CD14-positive monocyte (primary cell): ENCODE measurements at regions not wholly inside any gene's neighbourhood (a gene's known extent, or its start where the extent isn't known, plus 50 kb on each side); places are given as distances from the start of the nearest gene placed in this dataset.

ENCODE experiments used
- DNase-seq, 3 donors: peaks; one replicate each; pipeline ENCODE4 v3.0.0-alpha.2; 2011 to 2022
- H2AFZ ChIP-seq: 2 replicates; pipeline ENCODE4 v1.6.0; 2012; ENCODE audit warnings: mild to moderate bottlenecking, low read depth, low read length, inconsistent platforms; ENCODE audit not compliant: insufficient read depth, poor library complexity, severe bottlenecking
- H3K27ac ChIP-seq, 2 donors: 1 replicate in 1 of 2; 2 replicates in 1 of 2; pipeline ENCODE4 v1.5.1; 2012 to 2013; ENCODE audit warnings: low read length in 2 of 2, control low read depth in 1 of 2, inconsistent platforms in 1 of 2, low read depth in 1 of 2, mild to moderate bottlenecking in 1 of 2
- H3K27me3 ChIP-seq, 2 donors: one replicate each; pipeline versions ENCODE4 v1.6.0 to v1.6.1; 2011 to 2013; ENCODE audit warnings: low read length in 2 of 2; ENCODE audit not compliant: control insufficient read depth in 2 of 2, insufficient read depth in 2 of 2
- H3K36me3 ChIP-seq, 2 donors: replicated peaks in 1 of 2; 1 replicate in 1 of 2; 2 replicates in 1 of 2; pipeline versions ENCODE4 v1.5.1 to v1.6.1; 2012 to 2013; ENCODE audit warnings: low read length in 2 of 2, control low read depth in 1 of 2, inconsistent platforms in 1 of 2, mild to moderate bottlenecking in 1 of 2; ENCODE audit not compliant: insufficient read depth in 2 of 2, control insufficient read depth in 1 of 2
- H3K4me1 ChIP-seq, 2 donors: 1 replicate in 1 of 2; 2 replicates in 1 of 2; pipeline versions ENCODE4 v1.5.1 to v1.6.1; 2012 to 2013; ENCODE audit warnings: low read length in 2 of 2, control low read depth in 1 of 2, inconsistent platforms in 1 of 2, mild to moderate bottlenecking in 1 of 2, moderate library complexity in 1 of 2; ENCODE audit not compliant: insufficient read depth in 2 of 2, control insufficient read depth in 1 of 2
- H3K4me2 ChIP-seq: replicated peaks from 2 replicates; pipeline ENCODE3; 2012; ENCODE audit warnings: low read length, moderate library complexity, mild to moderate bottlenecking; ENCODE audit not compliant: poor library complexity, severe bottlenecking; ENCODE audit errors: extremely low read depth
- H3K4me3 ChIP-seq, 3 experiments: fragments of 200-600 bp in 1 of 3; sonication (generic) in 1 of 3; replicated peaks in 1 of 3; 1 replicate in 2 of 3; 2 replicates in 1 of 3; pipeline ENCODE4 v1.5.1; 2011 to 2013; ENCODE audit warnings: low read length in 3 of 3, mild to moderate bottlenecking in 3 of 3, control low read depth in 2 of 3, low read depth in 2 of 3, inconsistent platforms in 1 of 3, moderate library complexity in 1 of 3
- H3K79me2 ChIP-seq: 2 replicates; pipeline ENCODE4 v1.6.0; 2012; ENCODE audit warnings: mild to moderate bottlenecking, control low read depth, inconsistent platforms, low read length, moderate library complexity; ENCODE audit not compliant: insufficient read depth
- H3K9ac ChIP-seq: 2 replicates; pipeline ENCODE4 v1.6.0; 2017; ENCODE audit warnings: low read length, mild to moderate bottlenecking; ENCODE audit not compliant: insufficient read depth, poor library complexity, severe bottlenecking
- H3K9me3 ChIP-seq, 2 donors: replicated peaks in 1 of 2; 1 replicate in 1 of 2; 2 replicates in 1 of 2; pipeline versions ENCODE4 v1.5.1 to v1.6.1; 2012 to 2013; ENCODE audit warnings: low read length in 2 of 2, control low read depth in 1 of 2; ENCODE audit not compliant: control insufficient read depth in 1 of 2, insufficient read depth in 1 of 2
- H4K20me1 ChIP-seq: 2 replicates; pipeline ENCODE4 v1.6.0; 2012; ENCODE audit warnings: mild to moderate bottlenecking, low read length, control low read depth, moderate library complexity; ENCODE audit not compliant: insufficient read depth
- H3K27ac Mint-ChIP-seq, 7 donors: one replicate each; pipeline ENCODE4 v1.8.0; 2020; ENCODE audit warnings: mild to moderate bottlenecking in 7 of 7, mixed read lengths in 7 of 7, moderate library complexity in 6 of 7, inconsistent platforms in 2 of 7
- H3K27me3 Mint-ChIP-seq, 3 donors: one replicate each; pipeline ENCODE4 v1.8.0; 2021 to 2022; ENCODE audit warnings: low read depth in 3 of 3, mild to moderate bottlenecking in 3 of 3, mixed read lengths in 3 of 3, moderate library complexity in 3 of 3, inconsistent platforms in 1 of 3
- H3K36me3 Mint-ChIP-seq, 2 donors: one replicate each; pipeline ENCODE4 v1.8.0; 2020; ENCODE audit warnings: mixed read lengths in 2 of 2, inconsistent platforms in 1 of 2, mild to moderate bottlenecking in 1 of 2
- H3K4me1 Mint-ChIP-seq: one replicate; pipeline ENCODE4 v1.8.0; 2020; ENCODE audit warnings: mild to moderate bottlenecking, mixed read lengths
- H3K4me3 Mint-ChIP-seq, 2 donors: one replicate each; pipeline ENCODE4 v1.8.0; 2020; ENCODE audit warnings: mild to moderate bottlenecking in 2 of 2, mixed read lengths in 2 of 2, moderate library complexity in 1 of 2
- H3K9me3 Mint-ChIP-seq, 7 donors: one replicate each; pipeline ENCODE4 v1.8.0; 2020 to 2022; ENCODE audit warnings: mixed read lengths in 7 of 7, mild to moderate bottlenecking in 6 of 7, moderate library complexity in 6 of 7, inconsistent platforms in 2 of 7
- CTCF ChIP-seq: fragments of 200-600 bp; IDR thresholded peaks from one replicate; pipeline ENCODE4 v1.8.0; 2022; ENCODE audit warnings: antibody characterized with exemption, mild to moderate bottlenecking
- WGBS: methylation state at CpG from one replicate; pipeline ENCODE4 v1.1.5; 2013; ENCODE audit warnings: missing lambda C conversion rate; ENCODE audit not compliant: insufficient coverage; 5-methylcytosine and 5-hydroxymethylcytosine counted together
- intact Hi-C, 2 donors: fragments of 100-400 bp; cut with micrococcal nuclease; formaldehyde crosslinking; loops; one replicate each; pipeline versions ENCODE4 v1.15.0 to v1.15.1; 2023

DNA sequence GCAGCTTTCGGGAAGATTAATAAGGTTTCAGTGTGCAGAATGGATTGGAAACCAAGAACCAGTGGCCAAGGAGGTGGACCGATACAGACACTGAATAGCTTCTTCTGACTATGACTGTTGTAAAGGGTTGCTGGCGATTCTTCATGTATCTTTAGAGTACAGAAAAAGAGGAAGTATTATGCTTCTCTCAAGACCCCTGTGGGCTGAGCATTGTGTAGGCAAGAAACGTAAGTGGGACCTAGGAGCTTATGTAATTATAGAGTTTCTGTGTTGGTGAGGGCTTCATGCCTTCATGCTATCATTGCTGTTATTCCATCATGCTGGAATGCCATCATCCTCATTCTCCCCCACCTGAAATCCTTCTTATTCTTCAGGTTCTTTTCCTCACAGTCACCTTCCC, 105.4 kb upstream of the AKIRIN2 start:
- Histone ChIP-seq H4K20me1 (no peaks in the 10 kb centered on the region), H2AFZ (no peak overlapping the region), H3K9me3 (no peaks in the 10 kb centered on the region), H3K27me3 (peaks cover 0 to 2% of the 10 kb centered on the region in 2 donors), H3K4me3 (no peak overlapping the region), H3K36me3 (no peaks in the 10 kb centered on the region), H3K79me2 (no peaks in the 10 kb centered on the region), H3K4me2 (no peak overlapping the region), H3K9ac (no peak overlapping the region), H3K4me1 (peaks cover 4 to 7% of the 10 kb centered on the region in 2 donors), H3K27ac (no peak overlapping the region)
- no peak overlapping the region for H3K27ac Mint-ChIP-seq
- intact Hi-C loops: no loop called here
- no peak overlapping the region for H3K4me3 Mint-ChIP-seq
- no peak for DNase-seq
- peaks cover 16% of the 10 kb centered on the region for H3K4me1 Mint-ChIP-seq
- TF ChIP-seq CTCF: no peak
- 76% methylated on average over 3 of the region's 4 CpGs for WGBS
- H3K27me3 Mint-ChIP-seq: peaks cover 0 to 5% (median 1%) of the 10 kb centered on the region in 3 donors
- H3K36me3 Mint-ChIP-seq: no peaks in the 10 kb centered on the region
- H3K9me3 Mint-ChIP-seq: peaks cover 0 to 3% (median 0%) of the 10 kb centered on the region in 7 donors

DNA sequence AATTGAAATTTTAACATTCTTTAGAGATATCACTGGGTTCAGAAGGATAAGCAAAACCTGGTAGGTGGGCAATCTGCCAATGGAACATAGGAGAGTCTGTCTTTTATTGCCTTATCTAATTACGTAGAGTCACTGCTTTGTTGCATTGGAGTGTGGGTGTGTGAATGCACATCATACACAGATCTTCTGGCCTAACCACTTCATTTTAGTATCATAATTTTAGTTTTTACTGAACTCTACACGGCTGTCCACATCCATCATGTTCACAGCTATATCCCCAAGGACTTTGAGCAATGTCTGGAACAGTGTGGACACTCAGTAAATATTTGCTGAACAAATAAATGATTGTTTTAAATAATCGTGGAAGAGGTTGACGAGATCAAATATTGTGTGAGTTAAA, 104.6 kb upstream of the AKIRIN2 start:
- no peak for DNase-seq
- Histone ChIP-seq H2AFZ (no peak overlapping the region), H3K4me3 (no peak overlapping the region), H3K27ac (no peak overlapping the region), H3K36me3 (no peaks in the 10 kb centered on the region), H3K9ac (no peak overlapping the region), H3K4me2 (no peak overlapping the region), H3K79me2 (no peaks in the 10 kb centered on the region), H4K20me1 (no peaks in the 10 kb centered on the region), H3K27me3 (no peaks in the 10 kb centered on the region), H3K4me1 (peaks cover 4 to 7% of the 10 kb centered on the region in 2 donors), H3K9me3 (no peaks in the 10 kb centered on the region)
- Mint-ChIP-seq H3K4me1 (peaks cover 19% of the 10 kb centered on the region), H3K27me3 (peaks cover 1 to 4% (median 1%) of the 10 kb centered on the region in 3 donors), H3K36me3 (no peaks in the 10 kb centered on the region), H3K27ac (no peak overlapping the region), H3K9me3 (no peaks in the 10 kb centered on the region), H3K4me3 (no peak overlapping the region)
- WGBS: no CpG with 5 or more reads among the region's 4 CpGs
- intact Hi-C loops: no loop called here
- no peak for TF ChIP-seq CTCF
